ENCODE measurements at regions not wholly inside any gene's neighbourhood (a gene's known extent, or its start where the extent isn't known, plus 50 kb on each side); places are given as distances from the start of the nearest gene placed in this dataset.

DNA sequence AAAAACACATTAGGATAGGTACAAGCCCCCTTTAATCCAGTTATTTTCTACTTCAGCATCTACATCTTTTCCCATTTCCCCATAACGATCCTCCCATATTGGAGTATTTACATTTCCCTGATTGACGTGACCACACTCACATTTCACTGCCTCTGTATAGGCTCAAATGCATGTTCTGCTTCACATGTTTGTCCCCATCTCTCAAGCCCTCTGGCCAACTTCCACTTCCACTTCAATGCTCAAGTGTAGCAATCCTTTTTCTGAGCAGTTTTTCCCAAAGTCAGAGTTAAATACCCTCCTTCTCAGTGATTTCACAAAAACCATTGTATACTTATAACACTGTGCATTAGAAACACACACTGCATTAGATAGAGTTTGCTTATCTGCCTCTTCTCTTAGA, 61.8 kb upstream of the TTLL7 start:
- DNase-seq (ENCODE audit: low read depth), result no peak
- no peak overlapping the region for H3K4me3 ChIP-seq (ENCODE audit: low read depth, low read length)
- TF ChIP-seq, protein P1, sequence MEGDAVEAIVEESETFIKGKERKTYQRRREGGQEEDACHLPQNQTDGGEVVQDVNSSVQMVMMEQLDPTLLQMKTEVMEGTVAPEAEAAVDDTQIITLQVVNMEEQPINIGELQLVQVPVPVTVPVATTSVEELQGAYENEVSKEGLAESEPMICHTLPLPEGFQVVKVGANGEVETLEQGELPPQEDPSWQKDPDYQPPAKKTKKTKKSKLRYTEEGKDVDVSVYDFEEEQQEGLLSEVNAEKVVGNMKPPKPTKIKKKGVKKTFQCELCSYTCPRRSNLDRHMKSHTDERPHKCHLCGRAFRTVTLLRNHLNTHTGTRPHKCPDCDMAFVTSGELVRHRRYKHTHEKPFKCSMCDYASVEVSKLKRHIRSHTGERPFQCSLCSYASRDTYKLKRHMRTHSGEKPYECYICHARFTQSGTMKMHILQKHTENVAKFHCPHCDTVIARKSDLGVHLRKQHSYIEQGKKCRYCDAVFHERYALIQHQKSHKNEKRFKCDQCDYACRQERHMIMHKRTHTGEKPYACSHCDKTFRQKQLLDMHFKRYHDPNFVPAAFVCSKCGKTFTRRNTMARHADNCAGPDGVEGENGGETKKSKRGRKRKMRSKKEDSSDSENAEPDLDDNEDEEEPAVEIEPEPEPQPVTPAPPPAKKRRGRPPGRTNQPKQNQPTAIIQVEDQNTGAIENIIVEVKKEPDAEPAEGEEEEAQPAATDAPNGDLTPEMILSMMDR (IDR thresholded peaks at IDR 0.05; ENCODE audit: insufficient read depth, low read length), result no peak

DNA sequence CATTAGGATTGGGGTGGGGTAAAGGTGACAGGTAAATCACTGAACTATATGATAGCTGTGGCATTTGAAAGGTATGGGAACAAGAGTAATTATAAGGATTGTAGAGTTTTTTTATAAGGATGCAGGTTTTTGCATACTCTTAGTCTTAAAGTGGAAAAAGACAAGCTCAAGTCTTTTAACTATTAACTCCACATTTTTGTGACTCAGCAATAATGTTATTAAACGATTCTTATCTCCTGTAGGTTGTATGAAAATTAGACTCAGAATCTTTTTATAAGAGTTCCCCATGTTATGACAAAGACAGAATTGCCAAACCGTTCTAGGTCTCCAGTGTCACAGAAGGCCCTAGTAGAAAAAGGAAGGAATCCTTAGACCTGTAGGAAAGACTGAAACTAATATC, 49.9 kb upstream of the TTLL7 start:
- TF ChIP-seq, protein P1 (IDR thresholded peaks at IDR 0.05; ENCODE audit: insufficient read depth, low read length), result no peak
- no peak overlapping the region for H3K4me3 ChIP-seq (ENCODE audit: low read depth, low read length)
- no peak for DNase-seq (ENCODE audit: low read depth)
